ENCODE measurements at regions not wholly inside any gene's neighbourhood (a gene's known extent, or its start where the extent isn't known, plus 50 kb on each side); places are given as distances from the start of the nearest gene placed in this dataset.

- no peak for TF ChIP-seq CTCF (IDR thresholded peaks at IDR 0.05; ENCODE audit: low read depth, low read length)
- no peak overlapping the region for H3K4me3 ChIP-seq (ENCODE audit: low read depth, low read length)
- in situ Hi-C loops (cut with HindIII; ENCODE audit: low sequenced_read_pairs) = no loop called here
- DNase-seq (ENCODE audit: low read depth, low spot score) = no peak
Measured at GRCh38 chr1:218034468-218034867, 250.6 kb upstream of the RRP15 start.

- TF ChIP-seq CTCF (IDR thresholded peaks at IDR 0.05; ENCODE audit: low read depth, low read length) = no peak
- no peak for DNase-seq (ENCODE audit: low read depth, low spot score)
- in situ Hi-C loops (cut with HindIII; ENCODE audit: low sequenced_read_pairs) = no loop called here
- H3K4me3 ChIP-seq (ENCODE audit: low read depth, low read length) = no peak overlapping the region
Measured at GRCh38 chr1:218048828-218049420, 236.2 kb upstream of the RRP15 start.

GRCh38 chr1:218049641-218050040, 235.5 kb upstream of the RRP15 start:
- no peak for DNase-seq (ENCODE audit: low read depth, low spot score)
- H3K4me3 ChIP-seq (ENCODE audit: low read depth, low read length) = no peak overlapping the region
- TF ChIP-seq CTCF (IDR thresholded peaks at IDR 0.05; ENCODE audit: low read depth, low read length) = no peak
- in situ Hi-C loops (cut with HindIII; ENCODE audit: low sequenced_read_pairs) = no loop called here

GRCh38 chr1:218058730-218059129, 226.4 kb upstream of the RRP15 start:
- DNase-seq (ENCODE audit: low read depth, low spot score) = no peak
- no peak for TF ChIP-seq CTCF (IDR thresholded peaks at IDR 0.05; ENCODE audit: low read depth, low read length)
- H3K4me3 ChIP-seq (ENCODE audit: low read depth, low read length) = no peak overlapping the region
- in situ Hi-C loops (cut with HindIII; ENCODE audit: low sequenced_read_pairs) = no loop called here

GRCh38 chr1:218064426-218064825, 220.7 kb upstream of the RRP15 start:
- no peak for TF ChIP-seq CTCF (IDR thresholded peaks at IDR 0.05; ENCODE audit: low read depth, low read length)

GRCh38 chr1:218066332-218066731, 218.8 kb upstream of the RRP15 start:
- H3K4me3 ChIP-seq (ENCODE audit: low read depth, low read length) = no peak overlapping the region
- no peak for TF ChIP-seq CTCF (IDR thresholded peaks at IDR 0.05; ENCODE audit: low read depth, low read length)
- DNase-seq (ENCODE audit: low read depth, low spot score) = no peak
- in situ Hi-C loops (cut with HindIII; ENCODE audit: low sequenced_read_pairs) = no loop called here

More at GRCh38 chr1:218064426-218064825, 220.7 kb upstream of the RRP15 start:
- in situ Hi-C loops (cut with HindIII; ENCODE audit: low sequenced_read_pairs) = no loop called here
- DNase-seq (ENCODE audit: low read depth, low spot score) = no peak
- H3K4me3 ChIP-seq (ENCODE audit: low read depth, low read length) = no peak overlapping the region

GRCh38 chr1:218068241-218068640, 216.9 kb upstream of the RRP15 start:
- in situ Hi-C loops (cut with HindIII; ENCODE audit: low sequenced_read_pairs) = no loop called here

More at GRCh38 chr1:218068241-218068640, 216.9 kb upstream of the RRP15 start:
- no peak for TF ChIP-seq CTCF (IDR thresholded peaks at IDR 0.05; ENCODE audit: low read depth, low read length)
- DNase-seq (ENCODE audit: low read depth, low spot score) = no peak
- H3K4me3 ChIP-seq (ENCODE audit: low read depth, low read length) = no peak overlapping the region

All from astrocyte of the spinal cord (primary cell).